CD8-positive, alpha-beta memory T cell (primary cell): ENCODE measurements at regions not wholly inside any gene's neighbourhood (a gene's known extent, or its start where the extent isn't known, plus 50 kb on each side); places are given as distances from the start of the nearest gene placed in this dataset.
A peak's percentile ranks its signal among the peaks of the same experiment; 100 is the strongest.

Experiments used
- CTCF ChIA-PET: fragments of 350-600 bp; sonication (Branson Sonifier 250); formaldehyde crosslinking; loops from one replicate; lab custom pipeline; 2021; ENCODE audit warnings: antibody characterized with exemption; lab: Charles Lee
- POLR2A ChIA-PET: fragments of 350-600 bp; sonication (Branson Sonifier 250); formaldehyde crosslinking; loops from one replicate; lab custom pipeline; 2021; ENCODE audit warnings: antibody characterized with exemption; lab: Charles Lee
- DNase-seq, 5 donors: peaks; one replicate each; pipeline versions ENCODE4 v3.0.0 to v3.0.0-alpha.2; 2020 to 2022; ENCODE audit warnings: mixed read lengths in 1 of 5
- H3K27ac ChIP-seq: one replicate; pipeline ENCODE4 v1.7.0; 2013; ENCODE audit warnings: low read depth, mild to moderate bottlenecking, low read length, moderate library complexity
- H3K27me3 ChIP-seq: 2 replicates; pipeline ENCODE4 v1.7.0; 2013; ENCODE audit warnings: low read length, mild to moderate bottlenecking; ENCODE audit not compliant: insufficient read depth, poor library complexity, severe bottlenecking
- H3K36me3 ChIP-seq: 2 replicates; pipeline ENCODE4 v1.7.0; 2013; ENCODE audit warnings: mild to moderate bottlenecking, low read length, moderate library complexity; ENCODE audit not compliant: insufficient read depth
- H3K4me1 ChIP-seq: 2 replicates; pipeline ENCODE4 v1.7.0; 2013; ENCODE audit warnings: mild to moderate bottlenecking, low read length, moderate library complexity; ENCODE audit not compliant: insufficient read depth
- H3K4me3 ChIP-seq: 2 replicates; pipeline ENCODE4 v1.7.0; 2013; ENCODE audit warnings: mild to moderate bottlenecking, low read length
- H3K9me3 ChIP-seq: 2 replicates; pipeline ENCODE4 v1.7.0; 2013; ENCODE audit warnings: mild to moderate bottlenecking, low read length
- H3K27ac Mint-ChIP-seq, 8 donors: one replicate each; pipeline ENCODE4 v1.8.0; 2020 to 2021; ENCODE audit warnings: mixed read lengths in 8 of 8, mild to moderate bottlenecking in 6 of 8, inconsistent platforms in 3 of 8, moderate library complexity in 3 of 8
- H3K27me3 Mint-ChIP-seq, 2 donors: one replicate each; pipeline ENCODE4 v1.8.0; 2020 to 2021; ENCODE audit warnings: mixed read lengths in 2 of 2, mild to moderate bottlenecking in 1 of 2, moderate library complexity in 1 of 2
- H3K36me3 Mint-ChIP-seq, 3 donors: one replicate each; pipeline ENCODE4 v1.8.0; 2020 to 2021; ENCODE audit warnings: mixed read lengths in 3 of 3, inconsistent platforms in 1 of 3, mild to moderate bottlenecking in 1 of 3
- H3K4me1 Mint-ChIP-seq, 3 donors: one replicate each; pipeline ENCODE4 v1.8.0; 2020 to 2021; ENCODE audit warnings: mixed read lengths in 3 of 3, inconsistent platforms in 1 of 3, mild to moderate bottlenecking in 1 of 3
- H3K4me3 Mint-ChIP-seq, 7 donors: one replicate each; pipeline ENCODE4 v1.8.0; 2020 to 2021; ENCODE audit warnings: mixed read lengths in 7 of 7, mild to moderate bottlenecking in 6 of 7, moderate library complexity in 4 of 7, inconsistent platforms in 2 of 7
- H3K9me3 Mint-ChIP-seq, 5 donors: one replicate each; pipeline ENCODE4 v1.8.0; 2020 to 2022; ENCODE audit warnings: mixed read lengths in 5 of 5, mild to moderate bottlenecking in 3 of 5, moderate library complexity in 2 of 5, inconsistent platforms in 1 of 5

GRCh38 chr2:150099805-150100204 lies 387.7 kb downstream of the RND3 start:
- H3K36me3 ChIP-seq: no peaks in the 10 kb centered on the region

GRCh38 chr2:150097901-150098531 lies 389.5 kb downstream of the RND3 start:
- Mint-ChIP-seq H3K4me3 (no peak overlapping the region), H3K27ac (no peak overlapping the region), H3K4me1 (no peaks in the 10 kb centered on the region), H3K9me3 (peaks cover 0 to 1% (median 0%) of the 10 kb centered on the region in 5 donors), H3K36me3 (no peaks in the 10 kb centered on the region), H3K27me3 (no peaks in the 10 kb centered on the region)
- H3K36me3 ChIP-seq: no peaks in the 10 kb centered on the region
- DNase-seq: no peak
- no peaks in the 10 kb centered on the region for H3K27me3 ChIP-seq
- no peak overlapping the region for H3K4me3 ChIP-seq
- POLR2A ChIA-PET: no interaction called here
- H3K4me1 ChIP-seq: no peaks in the 10 kb centered on the region
- CTCF ChIA-PET: no interaction called here
- H3K27ac ChIP-seq: no peak overlapping the region
- no peaks in the 10 kb centered on the region for H3K9me3 ChIP-seq

More at GRCh38 chr2:150099805-150100204, 387.7 kb downstream of the RND3 start:
- CTCF ChIA-PET: no interaction called here
- H3K9me3 Mint-ChIP-seq: peaks cover 0 to 1% (median 0%) of the 10 kb centered on the region in 5 donors
- no peaks in the 10 kb centered on the region for H3K36me3 Mint-ChIP-seq
- H3K4me1 Mint-ChIP-seq: no peaks in the 10 kb centered on the region
- POLR2A ChIA-PET: no interaction called here
- no peak overlapping the region for H3K4me3 Mint-ChIP-seq
- no peak for DNase-seq
- Histone ChIP-seq H3K27me3 (no peaks in the 10 kb centered on the region), H3K4me3 (no peak overlapping the region), H3K9me3 (no peaks in the 10 kb centered on the region), H3K27ac (no peak overlapping the region), H3K4me1 (no peaks in the 10 kb centered on the region)
- no peak overlapping the region for H3K27ac Mint-ChIP-seq
- H3K27me3 Mint-ChIP-seq: no peaks in the 10 kb centered on the region

GRCh38 chr2:150097402-150097801 lies 390.1 kb downstream of the RND3 start:
- H3K36me3 ChIP-seq: no peaks in the 10 kb centered on the region
- no peaks in the 10 kb centered on the region for H3K9me3 ChIP-seq
- DNase-seq: no peak
- H3K27ac Mint-ChIP-seq: peak overlapping the region in 1 of 8 donors; percentile 32
- no peaks in the 10 kb centered on the region for H3K9me3 Mint-ChIP-seq
- ChIA-PET CTCF (no interaction called here), POLR2A (no interaction called here)
- no peak overlapping the region for H3K27ac ChIP-seq
- no peaks in the 10 kb centered on the region for H3K27me3 ChIP-seq
- H3K4me1 Mint-ChIP-seq: no peaks in the 10 kb centered on the region
- no peaks in the 10 kb centered on the region for H3K4me1 ChIP-seq
- H3K36me3 Mint-ChIP-seq: no peaks in the 10 kb centered on the region
- no peak overlapping the region for H3K4me3 Mint-ChIP-seq
- no peaks in the 10 kb centered on the region for H3K27me3 Mint-ChIP-seq
- no peak overlapping the region for H3K4me3 ChIP-seq

- DNase-seq: no peak
- no peaks in the 10 kb centered on the region for H3K27me3 Mint-ChIP-seq
- H3K4me3 ChIP-seq: no peak overlapping the region
- no peaks in the 10 kb centered on the region for H3K36me3 ChIP-seq
- no peaks in the 10 kb centered on the region for H3K4me1 Mint-ChIP-seq
- H3K27ac Mint-ChIP-seq: no peak overlapping the region
- H3K9me3 Mint-ChIP-seq: no peaks in the 10 kb centered on the region
- no peaks in the 10 kb centered on the region for H3K36me3 Mint-ChIP-seq
- POLR2A ChIA-PET: no interaction called here
- no peaks in the 10 kb centered on the region for H3K27me3 ChIP-seq
- H3K9me3 ChIP-seq: no peaks in the 10 kb centered on the region
- H3K27ac ChIP-seq: no peak overlapping the region
- H3K4me3 Mint-ChIP-seq: no peak overlapping the region
- H3K4me1 ChIP-seq: no peaks in the 10 kb centered on the region
- CTCF ChIA-PET: no interaction called here
Measured at GRCh38 chr2:150095361-150096095, 391.9 kb downstream of the RND3 start.

GRCh38 chr2:150091846-150092245 lies 395.6 kb downstream of the RND3 start:
- H3K9me3 Mint-ChIP-seq: peaks cover 0 to 2% (median 0%) of the 10 kb centered on the region in 5 donors
- no peaks in the 10 kb centered on the region for H3K4me1 Mint-ChIP-seq

GRCh38 chr2:150090031-150090430 lies 397.4 kb downstream of the RND3 start:
- no peak overlapping the region for H3K4me3 ChIP-seq

More at GRCh38 chr2:150091846-150092245, 395.6 kb downstream of the RND3 start:
- Histone ChIP-seq H3K27ac (no peak overlapping the region), H3K9me3 (no peaks in the 10 kb centered on the region), H3K36me3 (no peaks in the 10 kb centered on the region), H3K4me3 (no peak overlapping the region), H3K27me3 (no peaks in the 10 kb centered on the region), H3K4me1 (no peaks in the 10 kb centered on the region)
- ChIA-PET CTCF (no interaction called here), POLR2A (no interaction called here)
- Mint-ChIP-seq H3K27me3 (no peaks in the 10 kb centered on the region), H3K4me3 (no peak overlapping the region), H3K27ac (no peak overlapping the region), H3K36me3 (no peaks in the 10 kb centered on the region)
- no peak for DNase-seq

GRCh38 chr2:150088538-150088937 lies 398.9 kb downstream of the RND3 start:
- Histone ChIP-seq H3K9me3 (no peaks in the 10 kb centered on the region), H3K36me3 (no peaks in the 10 kb centered on the region), H3K4me3 (no peak overlapping the region), H3K27ac (no peak overlapping the region), H3K27me3 (no peaks in the 10 kb centered on the region), H3K4me1 (no peaks in the 10 kb centered on the region)
- ChIA-PET POLR2A (no interaction called here), CTCF (no interaction called here)
- no peak for DNase-seq
- H3K4me1 Mint-ChIP-seq: no peaks in the 10 kb centered on the region
- no peaks in the 10 kb centered on the region for H3K36me3 Mint-ChIP-seq
- no peaks in the 10 kb centered on the region for H3K27me3 Mint-ChIP-seq
- no peak overlapping the region for H3K27ac Mint-ChIP-seq
- H3K4me3 Mint-ChIP-seq: no peak overlapping the region
- H3K9me3 Mint-ChIP-seq: peaks cover 0 to 8% (median 3%) of the 10 kb centered on the region in 5 donors

More at GRCh38 chr2:150090031-150090430, 397.4 kb downstream of the RND3 start:
- DNase-seq: no peak
- ChIA-PET POLR2A (no interaction called here), CTCF (no interaction called here)
- Histone ChIP-seq H3K27ac (no peak overlapping the region), H3K36me3 (no peaks in the 10 kb centered on the region), H3K27me3 (no peaks in the 10 kb centered on the region), H3K4me1 (no peaks in the 10 kb centered on the region), H3K9me3 (no peaks in the 10 kb centered on the region)
- Mint-ChIP-seq H3K9me3 (peaks cover 0 to 4% (median 0%) of the 10 kb centered on the region in 5 donors), H3K27me3 (no peaks in the 10 kb centered on the region), H3K27ac (no peak overlapping the region), H3K4me3 (no peak overlapping the region), H3K36me3 (no peaks in the 10 kb centered on the region), H3K4me1 (no peaks in the 10 kb centered on the region)

GRCh38 chr2:150085478-150085877 lies 402.0 kb downstream of the RND3 start:
- no peaks in the 10 kb centered on the region for H3K27me3 ChIP-seq
- no peak for DNase-seq
- Mint-ChIP-seq H3K27me3 (no peaks in the 10 kb centered on the region), H3K4me1 (no peaks in the 10 kb centered on the region), H3K36me3 (no peaks in the 10 kb centered on the region), H3K9me3 (peaks cover 0 to 9% (median 7%) of the 10 kb centered on the region in 5 donors), H3K27ac (no peak overlapping the region), H3K4me3 (no peak overlapping the region)
- POLR2A ChIA-PET: no interaction called here
- H3K9me3 ChIP-seq: no peaks in the 10 kb centered on the region
- H3K36me3 ChIP-seq: no peaks in the 10 kb centered on the region
- no peak overlapping the region for H3K27ac ChIP-seq
- H3K4me3 ChIP-seq: no peak overlapping the region
- CTCF ChIA-PET: no interaction called here
- H3K4me1 ChIP-seq: no peaks in the 10 kb centered on the region
